ENCODE measurements at regions not wholly inside any gene's neighbourhood (a gene's known extent, or its start where the extent isn't known, plus 50 kb on each side); places are given as distances from the start of the nearest gene placed in this dataset.
A peak's percentile ranks its signal among the peaks of the same experiment; 100 is the strongest.

- no peak for DNase-seq (ENCODE audit: low spot score)
These were observed 53.8 kb upstream of the RANBP3L start for GRCh38 chr5:36355516-36355915.

- no peak for DNase-seq (ENCODE audit: low spot score)
These were observed 55.2 kb upstream of the RANBP3L start for GRCh38 chr5:36356915-36357314.

- no peak for DNase-seq (ENCODE audit: low spot score)
These were observed 55.8 kb upstream of the RANBP3L start for GRCh38 chr5:36357391-36357975.

GRCh38 chr5:36359267-36359666 is 57.6 kb upstream of the RANBP3L start:
- no peak for DNase-seq (ENCODE audit: low spot score)

- no peak for DNase-seq (ENCODE audit: low spot score)
These were observed 58.6 kb upstream of the RANBP3L start for GRCh38 chr5:36360307-36360706.

GRCh38 chr5:36363101-36363500 is 61.4 kb upstream of the RANBP3L start:
- peak; percentile 31 for DNase-seq (ENCODE audit: low spot score)

- DNase-seq (ENCODE audit: low spot score) = no peak
These were observed 62.0 kb upstream of the RANBP3L start for GRCh38 chr5:36363744-36364143.

- DNase-seq (ENCODE audit: low spot score) = no peak
These were observed 62.8 kb upstream of the RANBP3L start for GRCh38 chr5:36364473-36364872.

GRCh38 chr5:36365896-36366295 is 64.2 kb upstream of the RANBP3L start:
- DNase-seq (ENCODE audit: low spot score) = no peak

GRCh38 chr5:36366883-36367282 is 65.2 kb upstream of the RANBP3L start:
- no peak for DNase-seq (ENCODE audit: low spot score)

- DNase-seq (ENCODE audit: low spot score) = no peak
These were observed 65.8 kb upstream of the RANBP3L start for GRCh38 chr5:36367524-36367923.

GRCh38 chr5:36369219-36369690 is 67.6 kb upstream of the RANBP3L start:
- DNase-seq (ENCODE audit: low spot score) = peak; percentile 64

GRCh38 chr5:36370073-36370472 is 68.4 kb upstream of the RANBP3L start:
- no peak for DNase-seq (ENCODE audit: low spot score)

- no peak for DNase-seq (ENCODE audit: low spot score)
These were observed 69.7 kb upstream of the RANBP3L start for GRCh38 chr5:36371366-36371765.

GRCh38 chr5:36373527-36374086 is 71.9 kb upstream of the RANBP3L start:
- peak; percentile 50 for DNase-seq (ENCODE audit: low spot score)

GRCh38 chr5:36374266-36374862 is 72.7 kb upstream of the RANBP3L start:
- no peak for DNase-seq (ENCODE audit: low spot score)

- DNase-seq (ENCODE audit: low spot score) = no peak
These were observed 75.5 kb upstream of the RANBP3L start for GRCh38 chr5:36377192-36377591.

- no peak for DNase-seq (ENCODE audit: low spot score)
These were observed 76.8 kb upstream of the RANBP3L start for GRCh38 chr5:36378551-36378950.

GRCh38 chr5:36382890-36383289 is 81.2 kb upstream of the RANBP3L start:
- DNase-seq (ENCODE audit: low spot score) = no peak

GRCh38 chr5:36383942-36384341 is 82.2 kb upstream of the RANBP3L start:
- DNase-seq (ENCODE audit: low spot score) = no peak

- no peak for DNase-seq (ENCODE audit: low spot score)
These were observed 83.1 kb upstream of the RANBP3L start for GRCh38 chr5:36384845-36385244.

- no peak for DNase-seq (ENCODE audit: low spot score)
These were observed 83.8 kb upstream of the RANBP3L start for GRCh38 chr5:36385495-36385894.

GRCh38 chr5:36388288-36388687 is 86.6 kb upstream of the RANBP3L start:
- DNase-seq (ENCODE audit: low spot score) = no peak

- no peak for DNase-seq (ENCODE audit: low spot score)
These were observed 87.5 kb upstream of the RANBP3L start for GRCh38 chr5:36389245-36389644.
